Heart left ventricle (tissue), 16 donors: ENCODE measurements at regions not wholly inside any gene's neighbourhood (a gene's known extent, or its start where the extent isn't known, plus 50 kb on each side); places are given as distances from the start of the nearest gene placed in this dataset.

Experiments used
- ATAC-seq, 4 donors: fragments of 200-7000 bp; cut with Tn5 transposase; one replicate each; pipeline ENCODE4 v1.9.1; 2020 to 2022; ENCODE audit warnings: moderate library complexity in 4 of 4, mild to moderate bottlenecking in 3 of 4, moderate number of reproducible peaks in 1 of 4
- DNase-seq, 5 donors: peaks; one replicate each; pipeline ENCODE4 v3.0.0-alpha.2; 2020
- H3K27ac ChIP-seq, 12 donors: fragments of 200-600 bp; sonication (generic) in 4 of 12; one replicate each; pipeline versions ENCODE4 v1.5.0 to v1.8.0; 2016 to 2022; ENCODE audit warnings: mild to moderate bottlenecking in 2 of 12
- H3K27me3 ChIP-seq, 9 donors: fragments of 200-600 bp; sonication (generic) in 2 of 9; one replicate each; pipeline versions ENCODE4 v1.5.1 to v1.8.0; 2016 to 2022; ENCODE audit warnings: mild to moderate bottlenecking in 3 of 9
- H3K36me3 ChIP-seq, 9 donors: fragments of 200-600 bp; sonication (generic) in 2 of 9; one replicate each; pipeline versions ENCODE4 v1.5.0 to v1.8.0; 2018 to 2022; ENCODE audit warnings: mild to moderate bottlenecking in 2 of 9
- H3K4me1 ChIP-seq, 12 donors: fragments of 200-600 bp; sonication (generic) in 4 of 12; one replicate each; pipeline versions ENCODE4 v1.5.0 to v1.8.0; 2016 to 2022; ENCODE audit warnings: mild to moderate bottlenecking in 3 of 12
- H3K4me3 ChIP-seq, 12 donors: fragments of 200-600 bp; sonication (generic) in 4 of 12; one replicate each; pipeline versions ENCODE4 v1.5.0 to v1.8.0; 2017 to 2022; ENCODE audit warnings: mild to moderate bottlenecking in 9 of 12, moderate library complexity in 4 of 12
- H3K9me3 ChIP-seq, 12 donors: fragments of 200-600 bp; sonication (generic) in 4 of 12; one replicate each; pipeline versions ENCODE4 v1.5.0 to v1.8.0; 2016 to 2022; ENCODE audit warnings: mild to moderate bottlenecking in 1 of 12
- CTCF ChIP-seq, 12 donors: fragments of 200-600 bp; sonication (generic) in 4 of 12; IDR thresholded peaks; one replicate each; pipeline versions ENCODE4 v1.5.0 to v1.8.0; 2018 to 2022; ENCODE audit warnings: antibody characterized with exemption in 12 of 12, mild to moderate bottlenecking in 5 of 12
- POLR2A ChIP-seq, 2 donors: fragments of 450-650 bp; IDR thresholded peaks; one replicate each; pipeline ENCODE4 v1.6.1; 2017; ENCODE audit warnings: antibody characterized with exemption in 2 of 2, mild to moderate bottlenecking in 2 of 2, moderate library complexity in 2 of 2
- WGBS, 4 donors: extraction: QIAGEN DNeasy Blood & Tissue Kit in 2 of 4; methylation state at CpG; one replicate each; pipeline versions ENCODE4 v1.1.5 to v1.1.7; 2013 to 2018; 5-methylcytosine and 5-hydroxymethylcytosine counted together
- intact Hi-C, 10 donors: fragments of 100-400 bp; cut with DNase I; formaldehyde crosslinking; loops; one replicate each; pipeline versions ENCODE4 v1.11.1 to v1.14.2; 2022
- donor health status: ischemic (EF 13 %, LVEDD 7.1; RV severe dilation, severe dysfunction).
- donor health status: healthy with polysubstance abuse.
- donor health status: DM: no; HTN: yes; CAD: no.
- donor health status: DM: no; HTN: no; CAD: no.
- donor health status: ischemic (EF 25% LVEDD 6.9; RV normal size, moderate dysfunction).
- donor health status: ischemic (EF 25% LVEDD 5.7; RV mildly dilated, moderate dysfunction).
- donor health status: healthy.
- donor health status: DM: yes; HTN: yes; CAD: no.
- donor health status: ischemic (EF 35%, LVEDD 5.7; RV mildly dilated, moderate dysfunction).
- donor health status: nonischemic (EF 11% LVEDD 7.7; RV severe dilation, severe dysfunction).
- donor health status: DM: yes; HTN: yes; CAD: no.
- donor health status: PGD.
- donor health status: ischemic (EF 29% LVEDD 5.4; RV normal size, mild dysfunction).
- donor health status: nonischemic (EF 23%, LVEDD 6.1; RV moderate dilation, normal function).

DNA sequence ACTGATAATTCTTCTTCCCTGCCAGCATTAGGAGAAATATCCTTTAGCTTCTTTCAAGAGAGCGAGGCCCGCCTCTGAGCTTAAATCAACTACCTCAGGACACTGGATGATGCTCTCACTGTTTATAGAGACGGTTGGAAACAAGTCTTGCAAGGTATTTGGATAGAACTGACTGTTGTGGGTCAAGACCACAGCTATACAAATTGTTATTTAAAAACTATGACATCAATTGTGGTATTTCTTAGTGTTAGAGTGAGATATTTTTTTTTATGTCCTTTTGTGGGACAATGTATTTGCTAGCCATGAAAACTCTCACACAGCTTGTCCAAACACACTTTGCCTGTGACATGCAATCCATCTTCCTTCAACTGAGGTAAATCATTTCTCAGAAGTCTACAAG is 136.3 kb upstream of the PHACTR1 start:
- Histone ChIP-seq H3K27me3 (no peaks in the 10 kb centered on the region), H3K4me3 (no peak overlapping the region), H3K36me3 (no peaks in the 10 kb centered on the region), H3K9me3 (no peaks in the 10 kb centered on the region), H3K4me1 (peaks cover 0 to 6% (median 2%) of the 10 kb centered on the region in 12 donors), H3K27ac (no peak overlapping the region)
- no peak for ATAC-seq
- TF ChIP-seq POLR2A (IDR thresholded peaks at IDR 0.05) (no peak), CTCF (IDR thresholded peaks at IDR 0.05) (no peak)
- intact Hi-C loops, result loop anchor here in 2 of 10 donors (10.0 kb wide), 2 partner anchors 45 to 175 kb away; no protein-coding TSS in a partner anchor
- WGBS, 4 donors, result 97 to 100% (median 98%) methylated on average over 3 of the region's 3 CpGs
- DNase-seq, result no peak

DNA sequence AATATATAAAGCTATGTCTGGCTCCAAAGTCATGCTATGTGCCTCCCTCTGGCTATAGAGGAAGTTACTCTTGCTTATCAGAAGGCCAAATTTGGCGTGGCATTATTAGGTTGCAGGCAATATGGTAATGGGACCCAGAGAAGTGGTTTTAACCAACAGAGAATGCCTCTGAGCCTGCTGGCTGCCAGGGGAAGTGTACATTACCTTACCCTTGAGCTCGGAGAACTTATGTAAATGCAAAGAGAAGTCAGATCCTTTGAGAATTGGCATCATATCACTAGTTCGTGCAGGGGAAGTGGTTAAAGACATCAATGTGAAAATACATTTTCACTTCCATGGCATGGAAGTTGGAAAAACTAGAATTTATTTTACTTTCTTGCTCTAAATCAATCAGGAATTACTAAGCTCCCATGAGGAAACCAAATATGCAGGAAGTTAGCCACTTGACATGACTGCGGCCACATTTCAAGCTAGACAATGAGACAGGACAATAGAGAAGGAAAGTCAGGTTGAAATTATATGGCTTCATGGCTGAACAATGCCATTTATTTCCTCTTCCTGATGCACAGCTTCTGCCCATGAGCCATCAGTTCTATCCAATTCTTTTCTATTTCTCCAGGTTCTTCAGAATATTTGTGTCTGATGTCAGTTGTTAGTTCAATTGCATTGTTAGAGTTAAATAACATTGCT is 134.0 kb upstream of the PHACTR1 start:
- intact Hi-C loops, result loop anchor here in 2 of 10 donors (10.0 kb wide), 2 partner anchors 48 to 178 kb away; no protein-coding TSS in a partner anchor
- Histone ChIP-seq H3K27me3 (no peaks in the 10 kb centered on the region), H3K27ac (no peak overlapping the region), H3K36me3 (no peaks in the 10 kb centered on the region), H3K4me3 (no peak overlapping the region), H3K4me1 (peaks cover 0 to 15% (median 4%) of the 10 kb centered on the region in 12 donors), H3K9me3 (no peaks in the 10 kb centered on the region)
- no peak for DNase-seq
- no peak for ATAC-seq
- WGBS, 4 donors, result 76 to 84% (median 79%) methylated on average over 4 of the region's 4 CpGs
- TF ChIP-seq CTCF (IDR thresholded peaks at IDR 0.05), result no peak
- no peak for TF ChIP-seq POLR2A (IDR thresholded peaks at IDR 0.05)

DNA sequence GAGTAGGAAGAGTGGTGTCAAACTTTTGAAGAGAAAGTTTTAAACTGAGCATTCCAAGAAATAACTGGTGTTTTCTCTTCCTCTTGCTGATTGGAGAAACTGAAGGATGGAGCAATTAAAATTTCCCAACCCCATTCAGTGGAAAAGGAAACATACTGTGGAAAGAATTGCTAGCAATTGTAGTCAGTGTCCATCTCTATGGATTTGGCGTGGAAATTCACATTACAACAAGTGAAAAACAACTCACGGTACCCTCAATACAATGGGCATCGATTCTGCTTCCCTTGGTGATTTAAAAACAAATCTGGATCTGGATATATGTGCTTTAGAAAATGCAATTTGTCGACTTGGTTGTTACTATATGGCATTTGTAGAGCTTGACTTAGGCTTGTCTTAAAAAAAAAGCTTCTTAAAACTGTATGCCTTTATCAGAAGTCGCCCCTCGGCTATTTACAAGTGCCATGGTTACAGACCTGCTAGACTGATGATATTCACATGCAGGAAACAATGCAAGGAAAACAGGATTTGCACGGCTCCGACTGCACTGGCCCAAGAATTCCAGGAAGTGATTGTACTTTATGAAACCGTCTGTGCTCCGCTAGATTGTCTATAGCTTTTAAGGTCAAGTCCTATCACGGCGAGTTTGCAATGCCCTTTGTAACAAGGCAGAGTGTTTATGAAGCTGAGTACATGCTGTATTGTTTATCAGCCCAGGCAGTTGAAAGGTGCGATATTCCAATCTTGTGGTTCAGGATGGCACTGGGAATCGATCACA is 131.7 kb upstream of the PHACTR1 start:
- ATAC-seq (peak; percentile 64 to 86 (median 78)), DNase-seq (peak in 1 of 5 donors; percentile 36)
- Histone ChIP-seq H3K9me3 (no peaks in the 10 kb centered on the region), H3K4me3 (peak overlapping the region in 7 of 12 donors; percentile 3 to 35 (median 10)), H3K27ac (peak overlapping the region; percentile 12 to 90 (median 62)), H3K36me3 (no peaks in the 10 kb centered on the region), H3K27me3 (no peaks in the 10 kb centered on the region), H3K4me1 (peaks cover 0 to 15% (median 4%) of the 10 kb centered on the region in 12 donors)
- intact Hi-C loops, result loop anchor here in 2 of 10 donors (10.0 kb wide), 2 partner anchors 50 to 180 kb away; no protein-coding TSS in a partner anchor
- 40 to 52% (median 46%) methylated on average over 12 to 14 of the region's 14 CpGs for WGBS, 4 donors
- TF ChIP-seq POLR2A (IDR thresholded peaks at IDR 0.05) (no peak), CTCF (IDR thresholded peaks at IDR 0.05) (no peak)

DNA sequence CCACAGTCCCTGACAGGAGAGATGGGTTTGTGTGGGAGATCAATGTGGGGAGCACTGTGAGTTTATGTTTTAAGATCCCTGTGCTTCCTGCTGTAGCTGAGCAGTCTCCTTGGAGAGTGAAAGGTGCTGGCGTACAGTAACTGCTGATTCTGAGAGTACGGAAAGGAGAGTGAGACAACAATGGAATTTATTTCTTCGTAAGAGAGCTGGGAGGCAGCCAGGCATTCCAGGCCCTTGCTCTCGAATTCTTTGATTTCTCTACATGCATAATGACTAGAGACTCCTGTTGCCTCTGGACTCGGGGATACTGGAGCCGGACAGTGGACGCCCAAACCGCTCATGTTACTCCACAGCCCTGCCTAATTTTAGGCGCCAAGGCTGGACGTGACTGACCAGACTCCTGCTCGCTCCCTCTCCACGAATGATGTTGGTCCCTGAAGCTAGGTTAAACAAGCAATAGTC is 131.0 kb upstream of the PHACTR1 start:
- Histone ChIP-seq H3K27ac (peak overlapping the region in 11 of 12 donors; percentile 26 to 90 (median 62)), H3K36me3 (no peaks in the 10 kb centered on the region), H3K4me1 (peaks cover 0 to 15% (median 4%) of the 10 kb centered on the region in 12 donors), H3K27me3 (no peaks in the 10 kb centered on the region), H3K9me3 (no peaks in the 10 kb centered on the region), H3K4me3 (peak overlapping the region in 7 of 12 donors; percentile 3 to 35 (median 10))
- ATAC-seq (peak; percentile 62 to 88 (median 72)), DNase-seq (peak in 4 of 5 donors; percentile 43 to 60 (median 52))
- TF ChIP-seq CTCF (IDR thresholded peaks at IDR 0.05) (no peak), POLR2A (IDR thresholded peaks at IDR 0.05) (no peak)
- intact Hi-C loops, result loop anchor here in 2 of 10 donors (10.0 kb wide), 2 partner anchors 51 to 181 kb away; no protein-coding TSS in a partner anchor
- WGBS, 4 donors, result 23 to 32% (median 28%) methylated on average over 11 to 12 of the region's 12 CpGs
